MCF 10A (cell line): ENCODE measurements at regions not wholly inside any gene's neighbourhood (a gene's known extent, or its start where the extent isn't known, plus 50 kb on each side); places are given as distances from the start of the nearest gene placed in this dataset.

Experiments
- BruUV-seq: library from RNA; stranded (reverse); fragments of 400-500 nt; replicated peaks from 2 replicates; lab custom pipeline; 2021; lab: Mats Ljungman, UMichigan
- CTCF ChIA-PET: fragments of 300-600 bp; sonication (Branson Sonifier 250); formaldehyde crosslinking; extraction: SDS; loops from one replicate; lab custom pipeline; 2021; ENCODE audit warnings: antibody characterized with exemption, inconsistent platforms; lab: Yijun Ruan, JAX
- POLR2A ChIA-PET: fragments of 300-600, 350-650 bp; sonication (Branson Sonifier 250); formaldehyde crosslinking; extraction: SDS; loops from one replicate; lab custom pipeline; 2020; ENCODE audit warnings: antibody characterized with exemption, inconsistent platforms; lab: Yijun Ruan, JAX
- DNase-seq: peaks from one replicate; pipeline ENCODE4 v3.0.0-alpha.2; 2018; ENCODE audit not compliant: unreplicated experiment
- H3K27ac Mint-ChIP-seq: one replicate; pipeline ENCODE4 v1.8.0; 2022; ENCODE audit warnings: mild to moderate bottlenecking, low read depth, mixed read lengths; ENCODE audit not compliant: unreplicated experiment
- H3K27me3 Mint-ChIP-seq: one replicate; pipeline ENCODE4 v1.8.0; 2022; ENCODE audit warnings: mixed read lengths; ENCODE audit not compliant: insufficient read depth, unreplicated experiment
- H3K36me3 Mint-ChIP-seq: one replicate; pipeline ENCODE4 v1.8.0; 2022; ENCODE audit warnings: mild to moderate bottlenecking, moderate library complexity, mixed read lengths; ENCODE audit not compliant: insufficient read depth, unreplicated experiment
- H3K4me1 Mint-ChIP-seq: one replicate; pipeline ENCODE4 v1.8.0; 2022; ENCODE audit warnings: mixed read lengths; ENCODE audit not compliant: insufficient read depth, unreplicated experiment
- H3K4me3 Mint-ChIP-seq: one replicate; pipeline ENCODE4 v1.8.0; 2022; ENCODE audit warnings: mild to moderate bottlenecking, moderate library complexity, mixed read lengths; ENCODE audit not compliant: unreplicated experiment
- H3K9me3 Mint-ChIP-seq: one replicate; pipeline ENCODE4 v1.8.0; 2022; ENCODE audit warnings: mixed read lengths; ENCODE audit not compliant: unreplicated experiment
- intact Hi-C: fragments of 100-400 bp; cut with micrococcal nuclease; formaldehyde crosslinking; loops from 2 replicates; pipeline ENCODE4 v1.14.1; 2022
- TF ChIP-seq, protein P1 (sequence below): fragments of 200-600 bp; IDR thresholded peaks from one replicate; pipeline ENCODE4 v1.8.0; 2022; ENCODE audit warnings: antibody characterized with exemption, mild to moderate bottlenecking; ENCODE audit not compliant: unreplicated experiment

DNA sequence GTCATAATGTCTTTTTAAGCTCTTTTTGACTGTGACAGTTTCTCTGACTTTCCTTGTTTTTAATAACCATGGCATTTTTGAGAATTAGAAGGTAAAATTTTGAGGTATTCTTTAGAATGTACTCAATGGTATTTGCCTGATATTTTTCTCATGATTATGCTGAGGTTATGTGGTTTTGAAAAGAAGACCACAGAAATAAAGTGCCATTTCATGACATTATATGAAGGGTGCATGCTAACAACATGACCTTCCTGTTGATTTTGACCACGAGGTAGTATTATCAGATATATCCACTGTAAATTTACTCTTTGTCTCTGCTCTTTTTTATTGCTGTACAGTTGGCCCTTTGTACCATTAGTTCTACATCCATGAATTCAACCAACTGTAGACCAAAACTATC is 1418.5 kb downstream of the PLA2G4A start:
- Mint-ChIP-seq H3K27ac (no peak overlapping the region), H3K4me3 (no peak overlapping the region), H3K9me3 (no peaks in the 10 kb centered on the region), H3K27me3 (no peaks in the 10 kb centered on the region), H3K36me3 (no peaks in the 10 kb centered on the region), H3K4me1 (no peaks in the 10 kb centered on the region)
- ChIA-PET POLR2A (no interaction called here), CTCF (interaction anchor here (1.3 kb wide), 1 partner anchor 10 kb away, joined by 4 read pairs; no protein-coding TSS in a partner anchor)
- no TSS peak for BruUV-seq
- intact Hi-C loops = loop anchor here (10.0 kb wide), 1 partner anchor 772 kb away; no protein-coding TSS in a partner anchor
- TF ChIP-seq, protein P1, sequence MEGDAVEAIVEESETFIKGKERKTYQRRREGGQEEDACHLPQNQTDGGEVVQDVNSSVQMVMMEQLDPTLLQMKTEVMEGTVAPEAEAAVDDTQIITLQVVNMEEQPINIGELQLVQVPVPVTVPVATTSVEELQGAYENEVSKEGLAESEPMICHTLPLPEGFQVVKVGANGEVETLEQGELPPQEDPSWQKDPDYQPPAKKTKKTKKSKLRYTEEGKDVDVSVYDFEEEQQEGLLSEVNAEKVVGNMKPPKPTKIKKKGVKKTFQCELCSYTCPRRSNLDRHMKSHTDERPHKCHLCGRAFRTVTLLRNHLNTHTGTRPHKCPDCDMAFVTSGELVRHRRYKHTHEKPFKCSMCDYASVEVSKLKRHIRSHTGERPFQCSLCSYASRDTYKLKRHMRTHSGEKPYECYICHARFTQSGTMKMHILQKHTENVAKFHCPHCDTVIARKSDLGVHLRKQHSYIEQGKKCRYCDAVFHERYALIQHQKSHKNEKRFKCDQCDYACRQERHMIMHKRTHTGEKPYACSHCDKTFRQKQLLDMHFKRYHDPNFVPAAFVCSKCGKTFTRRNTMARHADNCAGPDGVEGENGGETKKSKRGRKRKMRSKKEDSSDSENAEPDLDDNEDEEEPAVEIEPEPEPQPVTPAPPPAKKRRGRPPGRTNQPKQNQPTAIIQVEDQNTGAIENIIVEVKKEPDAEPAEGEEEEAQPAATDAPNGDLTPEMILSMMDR = no peak
- no peak for DNase-seq

DNA sequence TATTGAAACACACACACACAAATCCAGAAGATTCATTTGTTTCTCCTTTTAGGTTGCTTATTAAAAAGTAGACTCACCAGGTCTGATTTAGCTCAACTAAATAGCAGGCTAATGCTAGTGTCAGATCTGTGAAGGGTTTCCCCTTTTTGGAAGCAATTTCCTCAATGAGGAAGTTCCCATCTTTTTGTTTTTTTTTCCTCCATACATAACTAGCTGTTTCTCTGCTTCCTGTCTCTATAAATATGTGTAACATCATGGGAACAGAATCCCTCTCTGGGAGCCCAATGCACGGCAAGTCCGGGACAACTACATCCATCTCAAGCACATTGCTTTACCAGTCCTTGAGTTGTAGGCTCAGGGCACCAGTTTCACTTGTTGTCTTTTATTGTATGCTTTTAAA is 1421.1 kb downstream of the PLA2G4A start:
- no peaks in the 10 kb centered on the region for H3K9me3 Mint-ChIP-seq
- CTCF ChIA-PET = no interaction called here

DNA sequence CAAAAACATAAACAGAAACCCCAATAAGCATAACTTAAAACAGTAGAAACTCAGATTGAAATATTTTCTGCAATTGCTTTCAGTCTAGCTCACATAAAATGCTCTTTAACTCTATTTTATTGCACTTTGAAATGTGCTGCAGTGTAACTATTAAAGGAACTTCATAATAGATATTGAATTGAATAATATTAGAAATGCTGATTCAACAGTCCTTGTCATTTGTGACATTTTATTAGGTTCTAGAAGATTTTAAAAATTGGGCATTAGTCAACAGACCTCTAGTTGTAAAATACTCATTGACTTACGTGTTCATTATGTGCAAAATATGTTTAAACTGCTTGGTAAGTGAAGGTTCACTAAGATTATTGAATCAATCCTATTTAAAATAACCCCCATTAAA is 1422.3 kb downstream of the PLA2G4A start:
- H3K4me1 Mint-ChIP-seq = no peaks in the 10 kb centered on the region

More for the DNA sequence above, 1421.1 kb downstream of the PLA2G4A start:
- TF ChIP-seq, protein P1 = no peak
- H3K36me3 Mint-ChIP-seq = no peaks in the 10 kb centered on the region
- BruUV-seq = no TSS peak
- no peak overlapping the region for H3K27ac Mint-ChIP-seq
- no peaks in the 10 kb centered on the region for H3K27me3 Mint-ChIP-seq
- no peak overlapping the region for H3K4me3 Mint-ChIP-seq
- intact Hi-C loops = loop anchor here (10.0 kb wide), 1 partner anchor 775 kb away; no protein-coding TSS in a partner anchor
- POLR2A ChIA-PET = interaction anchor here (0.6 kb wide), 1 partner anchor 882 kb away, joined by 3 read pairs; no protein-coding TSS in a partner anchor
- no peaks in the 10 kb centered on the region for H3K4me1 Mint-ChIP-seq
- no peak for DNase-seq

DNA sequence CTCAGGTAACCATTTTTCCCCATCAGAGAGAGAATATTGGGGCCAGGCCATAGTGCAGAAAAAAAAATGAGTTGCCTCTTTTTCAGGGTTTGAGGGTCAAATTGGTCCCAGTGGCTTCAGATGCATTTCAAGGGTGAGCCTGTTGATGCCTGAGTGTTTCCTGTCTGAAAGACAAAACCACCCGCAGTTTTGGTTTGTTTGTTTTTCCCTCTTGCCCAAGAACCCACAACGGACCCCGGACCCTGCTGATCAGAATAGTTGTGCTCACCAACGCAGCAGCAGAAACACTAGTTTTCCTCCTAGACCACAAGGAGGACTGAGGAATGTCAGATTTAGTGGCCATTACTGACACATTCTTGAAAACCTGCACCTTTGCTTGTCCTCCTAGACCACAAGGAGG is 1433.1 kb downstream of the PLA2G4A start:
- Mint-ChIP-seq H3K4me1 (no peaks in the 10 kb centered on the region), H3K9me3 (peaks cover 10% of the 10 kb centered on the region), H3K4me3 (no peak overlapping the region), H3K27me3 (no peaks in the 10 kb centered on the region), H3K27ac (no peak overlapping the region), H3K36me3 (no peaks in the 10 kb centered on the region)
- TF ChIP-seq, protein P1 = no peak
- DNase-seq = no peak
- ChIA-PET POLR2A (no interaction called here), CTCF (no interaction called here)
- intact Hi-C loops = no loop called here
- no TSS peak for BruUV-seq

More for the DNA sequence above, 1422.3 kb downstream of the PLA2G4A start:
- Mint-ChIP-seq H3K9me3 (no peaks in the 10 kb centered on the region), H3K36me3 (no peaks in the 10 kb centered on the region), H3K27ac (no peak overlapping the region), H3K4me3 (no peak overlapping the region), H3K27me3 (no peaks in the 10 kb centered on the region)
- intact Hi-C loops = no loop called here
- ChIA-PET POLR2A (no interaction called here), CTCF (no interaction called here)
- TF ChIP-seq, protein P1 = no peak
- no TSS peak for BruUV-seq
- DNase-seq = no peak
